ENCODE measurements at regions not wholly inside any gene's neighbourhood (a gene's known extent, or its start where the extent isn't known, plus 50 kb on each side); places are given as distances from the start of the nearest gene placed in this dataset.

- Histone ChIP-seq H3K4me3 (ENCODE audit: low read depth in 1 of 2, low read length in 2 of 2) (no peak overlapping the region), H3K36me3 (ENCODE audit: control insufficient read depth in 2 of 2, insufficient read depth in 2 of 2, low read length in 1 of 2) (no peaks in the 10 kb centered on the region), H3K27me3 (ENCODE audit: control insufficient read depth in 1 of 2, insufficient read depth in 2 of 2, low read length in 2 of 2) (no peaks in the 10 kb centered on the region), H3K9me3 (ENCODE audit: control insufficient read depth in 2 of 2, insufficient read depth in 1 of 2, low read depth in 1 of 2, low read length in 1 of 2) (no peaks in the 10 kb centered on the region), H3K4me1 (ENCODE audit: control insufficient read depth in 2 of 2, insufficient read depth in 2 of 2, low read length in 1 of 2) (no peaks in the 10 kb centered on the region), H3K27ac (ENCODE audit: low read depth in 2 of 2, low read length in 1 of 2) (no peak overlapping the region)
- 82 to 86% methylated on average over 1 of the region's 1 CpG for WGBS, 2 donors
These were observed 193.0 kb upstream of the IRX3 start for GRCh38 chr16:54479546-54479945.

GRCh38 chr16:54477714-54478113, 191.1 kb upstream of the IRX3 start:
- no peak overlapping the region for H3K4me3 ChIP-seq (ENCODE audit: low read depth in 1 of 2, low read length in 2 of 2)
- WGBS, 2 donors: 75 to 78% methylated on average over 6 of the region's 6 CpGs
- H3K9me3 ChIP-seq (ENCODE audit: control insufficient read depth in 2 of 2, insufficient read depth in 1 of 2, low read depth in 1 of 2, low read length in 1 of 2): no peaks in the 10 kb centered on the region
- H3K4me1 ChIP-seq (ENCODE audit: control insufficient read depth in 2 of 2, insufficient read depth in 2 of 2, low read length in 1 of 2): no peaks in the 10 kb centered on the region
- H3K27ac ChIP-seq (ENCODE audit: low read depth in 2 of 2, low read length in 1 of 2): no peak overlapping the region
- H3K36me3 ChIP-seq (ENCODE audit: control insufficient read depth in 2 of 2, insufficient read depth in 2 of 2, low read length in 1 of 2): no peaks in the 10 kb centered on the region
- H3K27me3 ChIP-seq (ENCODE audit: control insufficient read depth in 1 of 2, insufficient read depth in 2 of 2, low read length in 2 of 2): no peaks in the 10 kb centered on the region

GRCh38 chr16:54475019-54475601, 188.5 kb upstream of the IRX3 start:
- no peaks in the 10 kb centered on the region for H3K36me3 ChIP-seq (ENCODE audit: control insufficient read depth in 2 of 2, insufficient read depth in 2 of 2, low read length in 1 of 2)
- no peaks in the 10 kb centered on the region for H3K4me1 ChIP-seq (ENCODE audit: control insufficient read depth in 2 of 2, insufficient read depth in 2 of 2, low read length in 1 of 2)
- no peak overlapping the region for H3K27ac ChIP-seq (ENCODE audit: low read depth in 2 of 2, low read length in 1 of 2)
- H3K9me3 ChIP-seq (ENCODE audit: control insufficient read depth in 2 of 2, insufficient read depth in 1 of 2, low read depth in 1 of 2, low read length in 1 of 2): no peaks in the 10 kb centered on the region
- H3K27me3 ChIP-seq (ENCODE audit: control insufficient read depth in 1 of 2, insufficient read depth in 2 of 2, low read length in 2 of 2): no peaks in the 10 kb centered on the region
- WGBS, 2 donors: 49 to 61% methylated on average over 5 of the region's 5 CpGs
- H3K4me3 ChIP-seq (ENCODE audit: low read depth in 1 of 2, low read length in 2 of 2): no peak overlapping the region

- 66 to 67% methylated on average over 8 of the region's 8 CpGs for WGBS, 2 donors
- Histone ChIP-seq H3K4me1 (ENCODE audit: control insufficient read depth in 2 of 2, insufficient read depth in 2 of 2, low read length in 1 of 2) (no peaks in the 10 kb centered on the region), H3K27me3 (ENCODE audit: control insufficient read depth in 1 of 2, insufficient read depth in 2 of 2, low read length in 2 of 2) (no peaks in the 10 kb centered on the region), H3K4me3 (ENCODE audit: low read depth in 1 of 2, low read length in 2 of 2) (no peak overlapping the region), H3K9me3 (ENCODE audit: control insufficient read depth in 2 of 2, insufficient read depth in 1 of 2, low read depth in 1 of 2, low read length in 1 of 2) (no peaks in the 10 kb centered on the region), H3K36me3 (ENCODE audit: control insufficient read depth in 2 of 2, insufficient read depth in 2 of 2, low read length in 1 of 2) (no peaks in the 10 kb centered on the region), H3K27ac (ENCODE audit: low read depth in 2 of 2, low read length in 1 of 2) (no peak overlapping the region)
These were observed 186.8 kb upstream of the IRX3 start for GRCh38 chr16:54473226-54473993.

GRCh38 chr16:54467398-54467797, 180.8 kb upstream of the IRX3 start:
- no peaks in the 10 kb centered on the region for H3K9me3 ChIP-seq (ENCODE audit: control insufficient read depth in 2 of 2, insufficient read depth in 1 of 2, low read depth in 1 of 2, low read length in 1 of 2)
- no peaks in the 10 kb centered on the region for H3K27me3 ChIP-seq (ENCODE audit: control insufficient read depth in 1 of 2, insufficient read depth in 2 of 2, low read length in 2 of 2)
- H3K4me3 ChIP-seq (ENCODE audit: low read depth in 1 of 2, low read length in 2 of 2): no peak overlapping the region
- H3K4me1 ChIP-seq (ENCODE audit: control insufficient read depth in 2 of 2, insufficient read depth in 2 of 2, low read length in 1 of 2): no peaks in the 10 kb centered on the region
- no peaks in the 10 kb centered on the region for H3K36me3 ChIP-seq (ENCODE audit: control insufficient read depth in 2 of 2, insufficient read depth in 2 of 2, low read length in 1 of 2)
- no peak overlapping the region for H3K27ac ChIP-seq (ENCODE audit: low read depth in 2 of 2, low read length in 1 of 2)
- WGBS, 2 donors: 83 to 92% methylated on average over 2 of the region's 2 CpGs

GRCh38 chr16:54466233-54466632, 179.6 kb upstream of the IRX3 start:
- Histone ChIP-seq H3K27me3 (ENCODE audit: control insufficient read depth in 1 of 2, insufficient read depth in 2 of 2, low read length in 2 of 2) (no peaks in the 10 kb centered on the region), H3K9me3 (ENCODE audit: control insufficient read depth in 2 of 2, insufficient read depth in 1 of 2, low read depth in 1 of 2, low read length in 1 of 2) (no peaks in the 10 kb centered on the region), H3K4me3 (ENCODE audit: low read depth in 1 of 2, low read length in 2 of 2) (no peak overlapping the region), H3K27ac (ENCODE audit: low read depth in 2 of 2, low read length in 1 of 2) (no peak overlapping the region), H3K36me3 (ENCODE audit: control insufficient read depth in 2 of 2, insufficient read depth in 2 of 2, low read length in 1 of 2) (no peaks in the 10 kb centered on the region), H3K4me1 (ENCODE audit: control insufficient read depth in 2 of 2, insufficient read depth in 2 of 2, low read length in 1 of 2) (no peaks in the 10 kb centered on the region)
- WGBS, 2 donors: 94 to 95% methylated on average over 3 of the region's 3 CpGs

GRCh38 chr16:54465063-54465462, 178.5 kb upstream of the IRX3 start:
- H3K27ac ChIP-seq (ENCODE audit: low read depth in 2 of 2, low read length in 1 of 2): no peak overlapping the region
- no peak overlapping the region for H3K4me3 ChIP-seq (ENCODE audit: low read depth in 1 of 2, low read length in 2 of 2)
- WGBS, 2 donors: 85 to 93% methylated on average over 4 of the region's 4 CpGs
- H3K9me3 ChIP-seq (ENCODE audit: control insufficient read depth in 2 of 2, insufficient read depth in 1 of 2, low read depth in 1 of 2, low read length in 1 of 2): no peaks in the 10 kb centered on the region
- no peaks in the 10 kb centered on the region for H3K4me1 ChIP-seq (ENCODE audit: control insufficient read depth in 2 of 2, insufficient read depth in 2 of 2, low read length in 1 of 2)
- no peaks in the 10 kb centered on the region for H3K36me3 ChIP-seq (ENCODE audit: control insufficient read depth in 2 of 2, insufficient read depth in 2 of 2, low read length in 1 of 2)
- no peaks in the 10 kb centered on the region for H3K27me3 ChIP-seq (ENCODE audit: control insufficient read depth in 1 of 2, insufficient read depth in 2 of 2, low read length in 2 of 2)

GRCh38 chr16:54462771-54463170, 176.2 kb upstream of the IRX3 start:
- H3K9me3 ChIP-seq (ENCODE audit: control insufficient read depth in 2 of 2, insufficient read depth in 1 of 2, low read depth in 1 of 2, low read length in 1 of 2): no peaks in the 10 kb centered on the region
- H3K4me1 ChIP-seq (ENCODE audit: control insufficient read depth in 2 of 2, insufficient read depth in 2 of 2, low read length in 1 of 2): no peaks in the 10 kb centered on the region
- WGBS, 2 donors: 90 to 93% methylated on average over 2 of the region's 2 CpGs
- H3K4me3 ChIP-seq (ENCODE audit: low read depth in 1 of 2, low read length in 2 of 2): no peak overlapping the region
- H3K27ac ChIP-seq (ENCODE audit: low read depth in 2 of 2, low read length in 1 of 2): no peak overlapping the region
- no peaks in the 10 kb centered on the region for H3K36me3 ChIP-seq (ENCODE audit: control insufficient read depth in 2 of 2, insufficient read depth in 2 of 2, low read length in 1 of 2)
- H3K27me3 ChIP-seq (ENCODE audit: control insufficient read depth in 1 of 2, insufficient read depth in 2 of 2, low read length in 2 of 2): no peaks in the 10 kb centered on the region

- H3K36me3 ChIP-seq (ENCODE audit: control insufficient read depth in 2 of 2, insufficient read depth in 2 of 2, low read length in 1 of 2): no peaks in the 10 kb centered on the region
- H3K9me3 ChIP-seq (ENCODE audit: control insufficient read depth in 2 of 2, insufficient read depth in 1 of 2, low read depth in 1 of 2, low read length in 1 of 2): no peaks in the 10 kb centered on the region
- H3K4me1 ChIP-seq (ENCODE audit: control insufficient read depth in 2 of 2, insufficient read depth in 2 of 2, low read length in 1 of 2): no peaks in the 10 kb centered on the region
- H3K4me3 ChIP-seq (ENCODE audit: low read depth in 1 of 2, low read length in 2 of 2): no peak overlapping the region
- 80 to 91% methylated on average over 2 of the region's 2 CpGs for WGBS, 2 donors
- no peaks in the 10 kb centered on the region for H3K27me3 ChIP-seq (ENCODE audit: control insufficient read depth in 1 of 2, insufficient read depth in 2 of 2, low read length in 2 of 2)
- no peak overlapping the region for H3K27ac ChIP-seq (ENCODE audit: low read depth in 2 of 2, low read length in 1 of 2)
These were observed 175.6 kb upstream of the IRX3 start for GRCh38 chr16:54462151-54462651.
